Spleen (tissue), 11 donors: ENCODE measurements at regions not wholly inside any gene's neighbourhood (a gene's known extent, or its start where the extent isn't known, plus 50 kb on each side); places are given as distances from the start of the nearest gene placed in this dataset.
A peak's percentile ranks its signal among the peaks of the same experiment; 100 is the strongest.

ENCODE experiments used
- DNase-seq: peaks from one replicate; pipeline ENCODE4 v3.0.0-alpha.2; 2020
- H3K27ac ChIP-seq, 8 donors: fragments of 200-600 bp; sonication (generic) in 7 of 8; 1 replicate in 4 of 8; 2 replicates in 4 of 8; pipeline versions ENCODE4 v1.5.0 to v1.8.0; 2016 to 2021; ENCODE audit warnings: inconsistent platforms in 4 of 8, mild to moderate bottlenecking in 4 of 8, moderate library complexity in 1 of 8
- H3K27me3 ChIP-seq, 7 donors: fragments of 200-600 bp; sonication (generic) in 6 of 7; replicated peaks in 1 of 7; 1 replicate in 4 of 7; 2 replicates in 3 of 7; pipeline versions ENCODE4 v1.5.0 to v1.8.0; 2016 to 2021; ENCODE audit warnings: inconsistent platforms in 3 of 7, mild to moderate bottlenecking in 1 of 7
- H3K36me3 ChIP-seq, 6 donors: fragments of 200-600 bp; sonication (generic) in 5 of 6; 1 replicate in 4 of 6; 2 replicates in 2 of 6; pipeline versions ENCODE4 v1.5.0 to v1.8.0; 2016 to 2021; ENCODE audit warnings: inconsistent platforms in 2 of 6
- H3K4me1 ChIP-seq, 6 donors: fragments of 200-600 bp; sonication (generic) in 5 of 6; 1 replicate in 3 of 6; 2 replicates in 3 of 6; pipeline versions ENCODE4 v1.5.0 to v1.8.0; 2016 to 2021; ENCODE audit warnings: inconsistent platforms in 3 of 6
- H3K4me3 ChIP-seq, 8 donors: fragments of 200-600 bp; sonication (generic) in 7 of 8; 1 replicate in 4 of 8; 2 replicates in 4 of 8; pipeline versions ENCODE4 v1.5.0 to v1.8.0; 2016 to 2021; ENCODE audit warnings: inconsistent platforms in 4 of 8, mild to moderate bottlenecking in 4 of 8, moderate library complexity in 2 of 8
- H3K9me3 ChIP-seq, 8 donors: fragments of 200-600 bp; sonication (generic) in 7 of 8; 1 replicate in 4 of 8; 2 replicates in 4 of 8; pipeline versions ENCODE4 v1.5.0 to v1.8.0; 2016 to 2021; ENCODE audit warnings: inconsistent platforms in 4 of 8
- POLR2A ChIP-seq, 3 donors: fragments of 450-650 bp; IDR thresholded peaks; one replicate each; pipeline ENCODE4 v1.5.1; 2017; ENCODE audit warnings: antibody characterized with exemption in 3 of 3, mild to moderate bottlenecking in 1 of 3
- POLR2AphosphoS5 ChIP-seq, 3 donors: sonication (generic); formaldehyde crosslinking; IDR thresholded peaks; one replicate each; pipeline ENCODE4 v1.5.1; 2017; ENCODE audit warnings: antibody characterized with exemption in 3 of 3
- WGBS, 5 donors: extraction: QIAGEN DNeasy Blood & Tissue Kit in 3 of 5; methylation state at CpG; one replicate each; pipeline versions ENCODE4 v1.1.5 to v1.1.7; 2013 to 2018; 5-methylcytosine and 5-hydroxymethylcytosine counted together
- intact Hi-C: fragments of 100-400 bp; cut with DNase I; formaldehyde crosslinking; loops from one replicate; pipeline ENCODE4 v1.15.0; 2023; ENCODE audit warnings: low total_unique reads
- TF ChIP-seq, protein P1 (sequence below), 11 experiments: fragments of 200-600 bp in 7 of 11; fragments of 450-650 bp in 4 of 11; sonication (generic) in 4 of 11; IDR thresholded peaks in 8 of 11; conservative IDR thresholded peaks in 3 of 11; 1 replicate in 7 of 11; 2 replicates in 4 of 11; pipeline versions ENCODE4 v1.4.0 to v1.8.0; 2016 to 2021; ENCODE audit warnings: antibody characterized with exemption in 11 of 11, inconsistent platforms in 4 of 11, mild to moderate bottlenecking in 1 of 11
- donor health status: healthy with polysubstance abuse.
- donor health status: DM: no; HTN: no; CAD: no; lungs with moderate emphysema.
- donor health status: DM: no; HTN: no; CAD: no.
- donor health status: Bipolar disorder and iron deficiency.
- donor health status: healthy.
- donor health status: DM: no; HTN: no; CAD: no.
- donor health status: DM: yes; HTN: yes; CAD: no.

DNA sequence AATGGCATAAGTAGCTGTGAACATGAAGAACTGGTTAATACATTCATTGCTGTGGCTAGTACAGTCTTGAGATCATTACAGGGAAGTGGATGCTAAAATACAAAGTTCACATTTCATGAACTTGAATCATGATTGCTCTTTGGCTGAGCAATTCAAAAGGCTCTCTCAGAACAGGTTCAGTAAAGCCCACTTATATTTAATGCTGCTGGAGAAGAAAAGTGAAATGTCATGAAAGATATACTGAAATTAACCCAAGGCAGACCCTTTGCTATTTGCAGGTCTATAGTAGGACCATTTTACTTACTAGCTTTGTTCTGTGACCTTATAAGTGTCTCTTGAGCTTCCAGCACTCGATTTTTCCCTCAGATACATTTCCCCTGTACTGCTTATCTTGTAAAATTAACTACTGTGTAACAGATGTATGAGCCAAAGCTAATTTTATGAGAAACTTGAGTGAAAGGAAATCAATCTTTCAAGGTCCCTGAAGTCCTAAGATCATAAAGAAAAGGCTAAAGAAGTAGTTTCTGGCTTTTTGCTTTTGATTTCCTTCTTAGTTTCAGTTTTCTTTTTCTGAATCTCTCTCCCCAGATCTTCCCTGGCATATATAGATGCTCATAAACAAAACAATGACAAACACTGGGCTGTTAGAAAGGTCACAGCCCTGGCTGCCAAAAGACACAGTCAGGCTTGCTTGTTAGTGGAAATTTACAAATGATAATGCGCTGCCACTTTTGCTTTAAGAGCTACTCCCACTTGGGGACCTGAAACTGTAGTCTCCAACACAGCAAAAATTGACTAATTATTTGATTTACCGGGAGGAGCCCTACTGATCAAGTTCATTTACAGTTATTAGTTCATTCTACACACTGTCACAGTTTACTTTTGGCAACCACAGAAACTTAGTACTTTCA is 132.7 kb upstream of the XPO1 start:
- TF ChIP-seq POLR2AphosphoS5 (IDR thresholded peaks at IDR 0.05) (no peak), POLR2A (IDR thresholded peaks at IDR 0.05) (no peak)
- TF ChIP-seq, protein P1, sequence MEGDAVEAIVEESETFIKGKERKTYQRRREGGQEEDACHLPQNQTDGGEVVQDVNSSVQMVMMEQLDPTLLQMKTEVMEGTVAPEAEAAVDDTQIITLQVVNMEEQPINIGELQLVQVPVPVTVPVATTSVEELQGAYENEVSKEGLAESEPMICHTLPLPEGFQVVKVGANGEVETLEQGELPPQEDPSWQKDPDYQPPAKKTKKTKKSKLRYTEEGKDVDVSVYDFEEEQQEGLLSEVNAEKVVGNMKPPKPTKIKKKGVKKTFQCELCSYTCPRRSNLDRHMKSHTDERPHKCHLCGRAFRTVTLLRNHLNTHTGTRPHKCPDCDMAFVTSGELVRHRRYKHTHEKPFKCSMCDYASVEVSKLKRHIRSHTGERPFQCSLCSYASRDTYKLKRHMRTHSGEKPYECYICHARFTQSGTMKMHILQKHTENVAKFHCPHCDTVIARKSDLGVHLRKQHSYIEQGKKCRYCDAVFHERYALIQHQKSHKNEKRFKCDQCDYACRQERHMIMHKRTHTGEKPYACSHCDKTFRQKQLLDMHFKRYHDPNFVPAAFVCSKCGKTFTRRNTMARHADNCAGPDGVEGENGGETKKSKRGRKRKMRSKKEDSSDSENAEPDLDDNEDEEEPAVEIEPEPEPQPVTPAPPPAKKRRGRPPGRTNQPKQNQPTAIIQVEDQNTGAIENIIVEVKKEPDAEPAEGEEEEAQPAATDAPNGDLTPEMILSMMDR (IDR thresholded peaks at IDR 0.05 in 8 of 11, conservative IDR thresholded peaks at IDR 0.05 in 3 of 11), result no peak
- WGBS, 5 donors, result 5 to 32% (median 19%) methylated on average over 3 of the region's 3 CpGs
- Histone ChIP-seq H3K36me3 (no peaks in the 10 kb centered on the region), H3K4me3 (peak overlapping the region in 4 of 8 donors; percentile 5 to 42 (median 13)), H3K27me3 (no peaks in the 10 kb centered on the region), H3K9me3 (peaks cover 0 to 23% (median 19%) of the 10 kb centered on the region in 8 donors), H3K4me1 (peaks cover 6 to 23% (median 15%) of the 10 kb centered on the region in 6 donors), H3K27ac (peak overlapping the region; percentile 66 to 86 (median 79))
- no peak for DNase-seq
- intact Hi-C loops, result no loop called here

DNA sequence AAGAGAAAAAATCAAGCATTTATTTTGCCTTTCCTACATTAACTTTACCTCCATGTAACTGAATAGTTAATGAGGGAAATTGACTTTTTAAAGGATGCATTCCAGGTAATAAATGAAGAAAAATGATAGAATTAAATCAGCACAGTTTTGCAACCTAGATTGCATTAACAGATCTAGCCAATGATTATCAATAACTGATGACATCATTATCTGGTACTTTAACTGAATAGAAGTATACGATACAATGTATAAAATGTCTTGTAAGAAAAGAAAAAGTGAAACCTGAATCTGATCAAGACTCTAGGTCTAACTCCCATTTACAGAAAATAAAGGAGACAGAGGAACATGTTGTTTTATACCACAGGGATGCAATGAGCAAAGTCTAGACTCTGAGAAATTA is 126.0 kb upstream of the XPO1 start:
- no peaks in the 10 kb centered on the region for H3K4me1 ChIP-seq
- no peak overlapping the region for H3K4me3 ChIP-seq
- no peaks in the 10 kb centered on the region for H3K27me3 ChIP-seq
- H3K27ac ChIP-seq, result no peak overlapping the region
- no peaks in the 10 kb centered on the region for H3K9me3 ChIP-seq
- intact Hi-C loops, result no loop called here
- TF ChIP-seq POLR2AphosphoS5 (IDR thresholded peaks at IDR 0.05) (no peak), POLR2A (IDR thresholded peaks at IDR 0.05) (no peak)
- TF ChIP-seq, protein P1 (IDR thresholded peaks at IDR 0.05 in 8 of 11, conservative IDR thresholded peaks at IDR 0.05 in 3 of 11), result no peak
- WGBS, 5 donors, result 83 to 92% (median 90%) methylated on average over 1 of the region's 1 CpG
- no peaks in the 10 kb centered on the region for H3K36me3 ChIP-seq
- DNase-seq, result no peak

DNA sequence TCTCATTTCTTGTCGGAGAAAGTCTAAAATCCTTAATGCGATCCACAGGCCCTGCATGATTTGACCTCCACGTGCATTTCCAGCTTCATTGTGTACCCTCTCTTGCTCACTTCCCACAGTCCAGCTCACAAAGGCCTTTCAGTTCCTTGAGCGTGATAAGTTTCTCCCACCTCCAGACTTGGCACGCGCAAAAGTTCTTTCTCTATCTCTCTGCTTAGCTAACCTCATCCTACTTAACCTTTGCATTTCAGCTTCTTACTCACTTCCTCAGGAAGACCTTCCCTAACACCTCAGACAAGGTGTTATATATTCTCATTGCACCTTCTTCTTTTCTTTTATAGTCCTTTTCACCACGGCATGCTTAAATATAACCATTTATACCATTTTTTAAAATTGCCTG is 124.8 kb upstream of the XPO1 start:
- no peaks in the 10 kb centered on the region for H3K9me3 ChIP-seq
- intact Hi-C loops, result no loop called here
- no peaks in the 10 kb centered on the region for H3K4me1 ChIP-seq

More for the DNA sequence above, 124.8 kb upstream of the XPO1 start:
- Histone ChIP-seq H3K4me3 (no peak overlapping the region), H3K27me3 (no peaks in the 10 kb centered on the region), H3K27ac (no peak overlapping the region), H3K36me3 (no peaks in the 10 kb centered on the region)
- WGBS, 5 donors, result 73 to 88% (median 80%) methylated on average over 7 of the region's 7 CpGs
- TF ChIP-seq, protein P1 (IDR thresholded peaks at IDR 0.05 in 8 of 11, conservative IDR thresholded peaks at IDR 0.05 in 3 of 11), result no peak
- TF ChIP-seq POLR2A (IDR thresholded peaks at IDR 0.05) (no peak), POLR2AphosphoS5 (IDR thresholded peaks at IDR 0.05) (no peak)
- no peak for DNase-seq
